MV-4-11 (cell line): ENCODE measurements at regions not wholly inside any gene's neighbourhood (a gene's known extent, or its start where the extent isn't known, plus 50 kb on each side); places are given as distances from the start of the nearest gene placed in this dataset.
"Not testable (repeated sequence)": the region's sequence is repeated elsewhere in the genome, so short reads cannot be mapped to it uniquely, and the experiment has no call there.

Experiments
- DNase-seq: peaks from one replicate; lab custom pipeline; 2025; lab: John Stamatoyannopoulos, UW

DNA sequence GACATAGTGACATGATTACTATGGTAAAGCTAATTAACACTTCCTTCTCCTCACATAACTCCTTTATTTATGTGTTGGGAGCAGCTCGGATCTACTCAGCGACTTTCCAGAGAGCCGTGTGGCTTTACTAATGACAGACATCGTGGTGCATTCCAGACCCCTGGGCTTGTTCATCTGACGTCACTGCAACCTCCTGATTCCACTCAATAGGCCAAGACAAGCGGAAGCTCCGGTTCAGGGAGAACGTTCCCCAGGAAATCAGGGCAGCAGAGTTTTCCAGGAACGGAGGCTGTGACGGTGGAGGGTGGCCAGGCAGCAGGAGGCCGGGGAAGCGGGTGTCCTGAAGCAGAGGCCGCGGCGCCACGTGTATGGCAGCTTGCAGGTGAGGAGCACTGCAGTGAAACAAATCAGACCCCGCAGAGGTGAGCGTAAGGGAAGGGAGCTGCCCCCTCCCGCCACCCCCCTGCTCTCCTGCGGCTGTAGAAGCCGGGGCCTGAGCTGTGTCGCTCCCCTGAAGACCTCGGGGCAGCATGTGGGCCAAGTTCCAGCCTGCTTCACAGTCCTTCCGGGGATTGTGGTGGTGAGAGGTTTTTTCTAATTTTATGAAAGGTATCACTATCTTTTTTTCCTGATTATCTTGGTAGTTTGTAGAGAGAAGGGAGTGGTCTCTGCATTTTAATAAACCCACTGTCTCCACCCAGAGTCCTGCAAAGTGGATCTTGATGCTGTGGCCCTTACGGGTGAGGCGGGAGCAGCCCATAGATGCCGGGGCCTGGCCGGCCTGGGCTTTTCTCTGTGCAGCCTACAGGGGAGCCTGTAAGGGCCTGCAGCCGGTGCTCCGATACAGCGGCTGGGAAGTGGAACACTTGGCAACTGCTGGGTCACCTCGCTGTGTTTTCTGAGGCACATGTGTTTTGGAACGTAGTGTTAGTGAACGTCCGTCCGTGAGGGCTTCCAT lies 220.4 kb upstream of the IRX4 start:
- DNase-seq: no peak

GRCh38 chr5:2101685-2102084 lies 219.0 kb upstream of the IRX4 start:
- DNase-seq: no peak

DNA sequence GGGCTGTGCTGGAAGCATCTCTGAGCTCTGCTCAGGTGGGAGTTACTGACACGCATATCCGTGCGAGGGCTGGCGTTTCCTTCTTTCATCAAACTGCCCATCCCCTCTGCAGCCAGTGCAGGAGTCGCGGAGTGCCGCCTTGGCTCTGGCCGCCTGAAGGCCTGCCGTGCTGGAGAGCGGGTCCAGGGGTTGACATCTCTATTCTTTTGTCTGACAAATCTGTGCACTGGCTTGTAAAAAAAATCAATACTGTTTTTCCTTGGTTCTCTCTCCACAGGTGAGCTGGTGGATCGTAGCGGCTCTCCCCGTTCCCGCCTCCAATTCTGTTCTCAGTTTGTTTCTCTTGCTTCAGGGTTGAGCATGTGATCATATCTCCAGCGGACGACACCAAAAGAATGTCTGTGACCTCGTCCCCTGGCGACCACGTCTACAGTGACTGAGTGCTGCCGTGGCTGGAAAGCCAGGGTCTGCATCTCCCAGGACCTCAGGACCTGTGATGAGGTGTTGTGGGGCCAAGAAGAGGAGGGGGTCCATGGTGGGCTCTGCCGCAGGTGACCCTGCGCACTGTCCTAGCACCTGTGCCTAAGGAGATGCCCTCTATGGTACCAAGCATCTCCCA lies 214.3 kb upstream of the IRX4 start:
- no peak for DNase-seq

- no peak for DNase-seq
Observed at GRCh38 chr5:2095011-2095410, 212.3 kb upstream of the IRX4 start.

GRCh38 chr5:2094616-2094995 lies 211.9 kb upstream of the IRX4 start:
- DNase-seq: no peak

- no peak for DNase-seq
Observed at GRCh38 chr5:2093859-2094615, 211.3 kb upstream of the IRX4 start.

DNA sequence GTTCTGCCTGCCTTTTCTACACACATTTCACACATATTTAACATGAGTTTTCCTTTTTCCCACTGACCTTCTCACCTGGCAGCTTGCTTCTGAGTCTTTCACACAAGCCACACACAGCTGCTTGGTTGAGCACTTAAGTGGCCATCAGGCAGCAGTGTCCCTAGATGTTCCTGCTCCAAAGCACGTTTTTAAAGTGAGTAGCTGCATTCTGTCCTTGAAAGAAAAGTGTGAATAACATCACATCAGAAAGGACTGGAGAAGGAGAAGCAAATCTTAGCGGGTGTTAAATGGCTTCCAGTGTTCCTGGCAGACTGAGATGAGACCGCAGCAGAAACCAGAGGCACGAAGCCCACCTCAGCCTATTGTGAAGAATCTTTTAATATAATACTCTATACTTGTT lies 209.2 kb upstream of the IRX4 start:
- DNase-seq: no peak

GRCh38 chr5:2087980-2088379 lies 205.3 kb upstream of the IRX4 start:
- no peak for DNase-seq

DNA sequence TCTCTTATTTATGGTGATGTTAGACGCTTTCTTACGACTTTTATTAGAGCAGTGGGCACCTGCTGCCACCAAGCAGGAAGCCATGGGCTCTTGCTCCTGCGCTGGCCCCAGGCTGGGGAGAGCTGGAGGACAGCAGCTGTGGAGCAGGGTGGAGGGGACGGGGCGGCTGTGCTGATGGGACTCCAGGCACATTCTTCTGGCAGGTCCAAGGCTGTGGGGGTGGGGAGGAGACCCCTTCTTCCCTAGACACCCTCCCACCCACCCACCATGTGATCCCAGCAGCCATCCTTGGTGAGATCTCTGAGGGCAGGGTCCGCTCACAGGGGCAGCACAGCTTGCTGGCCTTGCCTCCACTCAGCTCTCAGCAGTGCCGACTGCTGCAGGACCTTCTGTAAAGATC lies 192.6 kb upstream of the IRX4 start:
- DNase-seq: no peak

DNA sequence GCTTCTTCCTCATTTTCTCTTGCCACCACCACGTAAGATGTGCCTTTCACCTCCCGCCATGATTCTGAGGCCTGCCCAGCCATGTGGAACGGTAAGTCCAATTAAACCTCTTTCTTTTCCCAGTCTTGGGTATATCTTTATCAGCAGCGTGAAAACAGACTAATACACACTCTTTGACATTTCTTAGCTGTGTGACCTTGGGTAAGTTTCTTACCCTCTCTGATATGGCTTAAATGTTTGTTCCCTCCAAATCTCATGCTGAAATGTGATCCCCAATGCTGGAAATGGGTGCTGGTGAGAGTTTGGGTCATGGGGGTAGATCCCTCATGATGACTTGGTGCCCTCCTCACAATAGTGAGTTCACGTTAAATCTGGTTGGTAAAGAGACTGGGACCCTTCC lies 188.8 kb upstream of the IRX4 start:
- DNase-seq: no peak

DNA sequence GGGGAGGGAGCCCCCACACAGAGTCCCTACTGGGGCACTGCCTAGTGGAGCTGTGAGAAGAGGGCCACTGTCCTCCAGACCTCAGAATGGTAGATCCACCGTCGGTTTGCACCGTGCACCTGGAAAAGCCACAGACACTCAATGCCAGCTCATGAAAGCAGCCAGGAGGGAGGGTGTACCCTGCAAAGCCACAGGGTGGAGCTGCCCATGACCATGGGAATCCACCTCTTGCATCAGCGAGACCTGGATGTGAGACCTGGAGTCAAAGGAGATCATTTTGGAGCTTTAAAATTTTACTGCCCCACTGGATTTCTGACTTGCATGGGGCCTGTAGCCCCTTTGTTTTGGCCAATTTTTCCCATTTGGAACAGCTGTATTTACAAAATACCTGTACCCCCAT lies 188.1 kb upstream of the IRX4 start:
- not testable (repeated sequence) for DNase-seq

DNA sequence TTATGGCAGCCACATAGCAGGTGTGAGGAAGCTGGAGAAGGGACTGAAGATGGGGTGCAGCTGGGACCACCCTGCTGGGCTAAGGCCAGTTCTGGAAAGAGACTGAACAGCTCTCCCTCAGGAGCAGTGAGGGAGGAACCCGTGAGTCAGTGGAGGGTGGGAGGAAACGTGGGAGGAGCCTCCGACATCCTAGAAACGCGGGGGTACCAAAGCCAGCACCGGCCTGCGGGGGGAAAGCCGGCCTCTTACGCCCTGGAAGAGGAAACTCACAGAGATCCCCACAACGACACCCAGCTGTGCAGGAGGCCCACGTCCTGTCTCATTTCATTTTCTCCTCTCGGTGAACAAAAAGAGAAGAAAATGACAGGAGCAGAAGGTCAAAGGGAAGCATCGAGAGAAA lies 185.8 kb upstream of the IRX4 start:
- DNase-seq: no peak

DNA sequence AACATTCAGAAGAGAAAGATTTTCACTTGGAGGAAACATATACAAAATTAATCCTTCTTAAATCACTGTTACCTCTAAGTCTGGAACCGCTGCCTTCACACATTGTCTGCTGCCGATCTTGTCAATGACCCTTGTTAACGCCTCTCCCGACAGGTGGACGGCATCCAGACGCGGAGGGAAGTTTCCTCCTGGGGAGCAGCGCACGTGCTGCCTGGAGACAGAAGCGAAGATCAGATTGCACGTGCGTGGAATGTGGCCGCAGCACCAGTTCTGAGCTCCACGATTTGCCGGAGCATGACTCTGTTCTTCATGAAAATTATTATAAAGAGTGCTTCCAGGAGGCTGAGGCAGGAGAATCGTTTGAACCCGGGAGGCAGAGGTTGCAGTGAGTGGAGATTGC lies 183.6 kb upstream of the IRX4 start:
- no peak for DNase-seq

DNA sequence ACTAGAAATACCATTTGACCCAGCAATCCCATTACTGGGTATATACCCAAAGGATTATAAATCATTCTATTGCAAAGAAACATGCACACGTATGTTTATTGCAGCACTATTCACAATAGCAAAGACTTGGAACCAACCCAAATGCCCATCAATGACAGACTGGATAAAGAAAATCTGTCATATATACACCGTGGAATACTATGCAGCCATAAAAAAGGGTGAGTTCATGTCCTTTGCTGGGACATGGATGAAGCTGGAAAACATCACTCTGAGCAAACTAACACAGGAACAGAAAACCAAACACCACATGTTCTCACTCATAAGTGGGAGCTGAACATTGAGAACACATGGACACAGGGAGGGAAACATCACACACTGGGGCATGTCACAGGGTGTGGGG lies 180.7 kb upstream of the IRX4 start:
- DNase-seq: not testable (repeated sequence)

GRCh38 chr5:2052687-2053086 lies 170.0 kb upstream of the IRX4 start:
- DNase-seq: no peak

DNA sequence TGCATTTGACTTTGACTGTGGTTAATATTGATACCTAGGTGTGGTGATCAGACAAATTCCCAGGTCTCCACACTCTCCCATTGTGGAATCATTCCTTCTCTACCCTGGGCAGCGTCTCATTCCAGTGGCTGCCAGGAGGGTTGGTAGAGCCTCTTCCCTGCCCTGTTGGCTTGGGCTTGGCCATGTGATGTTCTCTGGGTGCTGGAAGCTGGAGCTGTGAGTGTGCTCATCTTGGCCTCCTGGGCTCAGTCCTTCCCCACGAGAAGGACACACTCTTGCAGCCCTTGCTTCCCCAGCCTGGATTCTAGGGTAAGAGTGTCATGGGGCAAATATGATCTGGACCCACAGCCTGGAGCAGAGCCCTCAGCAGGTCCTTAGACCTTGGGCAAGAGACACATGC lies 167.2 kb upstream of the IRX4 start:
- DNase-seq: no peak

- no peak for DNase-seq
Observed at GRCh38 chr5:2048664-2049063, 165.9 kb upstream of the IRX4 start.

- peak; percentile 85 for DNase-seq
Observed at GRCh38 chr5:2047341-2047927, 164.7 kb upstream of the IRX4 start.

DNA sequence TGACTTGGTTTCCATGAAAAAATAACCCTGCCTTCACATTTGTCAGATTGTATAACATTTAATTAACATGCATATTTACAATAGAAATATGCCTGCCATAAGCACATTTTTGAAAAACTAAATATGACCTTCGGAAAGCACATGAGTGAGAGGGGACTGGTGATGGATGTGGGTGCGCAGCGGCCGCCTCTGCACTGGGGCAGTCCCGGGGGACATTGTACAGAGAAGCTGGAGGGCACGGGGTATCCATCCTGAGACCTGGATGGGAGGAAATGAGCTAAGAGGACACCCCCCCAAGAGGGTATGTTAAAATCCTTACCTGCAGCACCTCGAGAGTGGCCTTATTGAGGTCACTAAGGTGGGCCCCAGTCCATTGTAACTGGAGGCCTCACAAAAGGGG lies 161.3 kb upstream of the IRX4 start:
- DNase-seq: no peak

DNA sequence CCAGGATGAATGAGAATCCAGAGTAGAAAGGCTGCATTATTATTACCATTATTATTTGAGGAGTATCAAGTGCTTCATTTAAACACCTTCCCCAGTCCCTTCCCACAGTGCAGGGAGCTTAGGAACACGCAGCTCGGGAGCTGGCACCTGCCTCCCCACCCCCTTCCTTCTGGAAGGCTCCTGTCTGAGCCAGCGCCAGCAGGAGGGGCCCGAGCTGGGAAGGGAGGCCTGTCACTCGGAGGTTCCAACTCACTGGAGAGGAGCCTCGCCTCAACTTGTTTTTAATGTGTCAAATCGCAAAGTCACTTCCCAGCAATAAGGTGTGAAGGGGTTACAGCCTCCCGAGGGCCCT lies 156.4 kb upstream of the IRX4 start:
- DNase-seq: no peak

- peak; percentile 59 for DNase-seq
Observed at GRCh38 chr5:2038321-2039179, 155.8 kb upstream of the IRX4 start.

GRCh38 chr5:2036885-2037284 lies 154.2 kb upstream of the IRX4 start:
- no peak for DNase-seq
